Heart left ventricle (tissue), 13 donors: ENCODE measurements at regions not wholly inside any gene's neighbourhood (a gene's known extent, or its start where the extent isn't known, plus 50 kb on each side); places are given as distances from the start of the nearest gene placed in this dataset.

Experiments used
- CTCF ChIP-seq, 12 donors: fragments of 200-600 bp; sonication (generic) in 4 of 12; IDR thresholded peaks; one replicate each; pipeline versions ENCODE4 v1.5.0 to v1.8.0; 2018 to 2022; ENCODE audit warnings: antibody characterized with exemption in 12 of 12, mild to moderate bottlenecking in 5 of 12
- POLR2A ChIP-seq, 2 donors: fragments of 450-650 bp; IDR thresholded peaks; one replicate each; pipeline ENCODE4 v1.6.1; 2017; ENCODE audit warnings: antibody characterized with exemption in 2 of 2, mild to moderate bottlenecking in 2 of 2, moderate library complexity in 2 of 2
- donor health status: ischemic (EF 13 %, LVEDD 7.1; RV severe dilation, severe dysfunction).
- donor health status: DM: no; HTN: yes; CAD: no.
- donor health status: DM: no; HTN: no; CAD: no.
- donor health status: ischemic (EF 25% LVEDD 6.9; RV normal size, moderate dysfunction).
- donor health status: ischemic (EF 25% LVEDD 5.7; RV mildly dilated, moderate dysfunction).
- donor health status: ischemic (EF 35%, LVEDD 5.7; RV mildly dilated, moderate dysfunction).
- donor health status: nonischemic (EF 11% LVEDD 7.7; RV severe dilation, severe dysfunction).
- donor health status: DM: yes; HTN: yes; CAD: no.
- donor health status: PGD.
- donor health status: ischemic (EF 29% LVEDD 5.4; RV normal size, mild dysfunction).
- donor health status: nonischemic (EF 23%, LVEDD 6.1; RV moderate dilation, normal function).

GRCh38 chr19:31497709-31498108 is 148.5 kb upstream of the TSHZ3 start:
- TF ChIP-seq POLR2A (IDR thresholded peaks at IDR 0.05) (no peak), CTCF (IDR thresholded peaks at IDR 0.05) (no peak)
